Esophagus muscularis mucosa (tissue), 4 donors: ENCODE measurements at regions not wholly inside any gene's neighbourhood (a gene's known extent, or its start where the extent isn't known, plus 50 kb on each side); places are given as distances from the start of the nearest gene placed in this dataset.

Source experiments
- EP300 ChIP-seq: sonication (generic); formaldehyde crosslinking; IDR thresholded peaks from one replicate; pipeline ENCODE4 v1.6.1; 2017; ENCODE audit warnings: antibody characterized with exemption
- POLR2A ChIP-seq: fragments of 450-650 bp; IDR thresholded peaks from one replicate; pipeline ENCODE4 v1.6.1; 2017; ENCODE audit warnings: antibody characterized with exemption, moderate library complexity, mild to moderate bottlenecking, low read depth
- TF ChIP-seq, protein P1 (sequence below), 3 experiments: fragments of 200-600 bp in 2 of 3; fragments of 450-650 bp in 1 of 3; sonication (generic) in 2 of 3; IDR thresholded peaks; one replicate each; pipeline ENCODE4 v1.5.1; 2017 to 2019; ENCODE audit warnings: antibody characterized with exemption in 3 of 3, mild to moderate bottlenecking in 2 of 3, moderate library complexity in 1 of 3

GRCh38 chr2:160610041-160610440 is 116.4 kb upstream of the RBMS1 start:
- TF ChIP-seq POLR2A = no peak
- TF ChIP-seq, protein P1, sequence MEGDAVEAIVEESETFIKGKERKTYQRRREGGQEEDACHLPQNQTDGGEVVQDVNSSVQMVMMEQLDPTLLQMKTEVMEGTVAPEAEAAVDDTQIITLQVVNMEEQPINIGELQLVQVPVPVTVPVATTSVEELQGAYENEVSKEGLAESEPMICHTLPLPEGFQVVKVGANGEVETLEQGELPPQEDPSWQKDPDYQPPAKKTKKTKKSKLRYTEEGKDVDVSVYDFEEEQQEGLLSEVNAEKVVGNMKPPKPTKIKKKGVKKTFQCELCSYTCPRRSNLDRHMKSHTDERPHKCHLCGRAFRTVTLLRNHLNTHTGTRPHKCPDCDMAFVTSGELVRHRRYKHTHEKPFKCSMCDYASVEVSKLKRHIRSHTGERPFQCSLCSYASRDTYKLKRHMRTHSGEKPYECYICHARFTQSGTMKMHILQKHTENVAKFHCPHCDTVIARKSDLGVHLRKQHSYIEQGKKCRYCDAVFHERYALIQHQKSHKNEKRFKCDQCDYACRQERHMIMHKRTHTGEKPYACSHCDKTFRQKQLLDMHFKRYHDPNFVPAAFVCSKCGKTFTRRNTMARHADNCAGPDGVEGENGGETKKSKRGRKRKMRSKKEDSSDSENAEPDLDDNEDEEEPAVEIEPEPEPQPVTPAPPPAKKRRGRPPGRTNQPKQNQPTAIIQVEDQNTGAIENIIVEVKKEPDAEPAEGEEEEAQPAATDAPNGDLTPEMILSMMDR (IDR thresholded peaks at IDR 0.05) = no peak
- no peak for TF ChIP-seq EP300
